ENCODE measurements at regions not wholly inside any gene's neighbourhood (a gene's known extent, or its start where the extent isn't known, plus 50 kb on each side); places are given as distances from the start of the nearest gene placed in this dataset.

GRCh38 chr6:90922325-90922724 is 335.5 kb upstream of the MAP3K7 start:
- H3K27me3 Mint-ChIP-seq (ENCODE audit: unreplicated experiment), result peaks cover 16% of the 10 kb centered on the region
- H3K9me3 Mint-ChIP-seq (ENCODE audit: unreplicated experiment), result no peaks in the 10 kb centered on the region
- no peaks in the 10 kb centered on the region for H3K36me3 Mint-ChIP-seq (ENCODE audit: unreplicated experiment)
- TF ChIP-seq, protein P1, sequence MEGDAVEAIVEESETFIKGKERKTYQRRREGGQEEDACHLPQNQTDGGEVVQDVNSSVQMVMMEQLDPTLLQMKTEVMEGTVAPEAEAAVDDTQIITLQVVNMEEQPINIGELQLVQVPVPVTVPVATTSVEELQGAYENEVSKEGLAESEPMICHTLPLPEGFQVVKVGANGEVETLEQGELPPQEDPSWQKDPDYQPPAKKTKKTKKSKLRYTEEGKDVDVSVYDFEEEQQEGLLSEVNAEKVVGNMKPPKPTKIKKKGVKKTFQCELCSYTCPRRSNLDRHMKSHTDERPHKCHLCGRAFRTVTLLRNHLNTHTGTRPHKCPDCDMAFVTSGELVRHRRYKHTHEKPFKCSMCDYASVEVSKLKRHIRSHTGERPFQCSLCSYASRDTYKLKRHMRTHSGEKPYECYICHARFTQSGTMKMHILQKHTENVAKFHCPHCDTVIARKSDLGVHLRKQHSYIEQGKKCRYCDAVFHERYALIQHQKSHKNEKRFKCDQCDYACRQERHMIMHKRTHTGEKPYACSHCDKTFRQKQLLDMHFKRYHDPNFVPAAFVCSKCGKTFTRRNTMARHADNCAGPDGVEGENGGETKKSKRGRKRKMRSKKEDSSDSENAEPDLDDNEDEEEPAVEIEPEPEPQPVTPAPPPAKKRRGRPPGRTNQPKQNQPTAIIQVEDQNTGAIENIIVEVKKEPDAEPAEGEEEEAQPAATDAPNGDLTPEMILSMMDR (IDR thresholded peaks at IDR 0.05), result no peak
- no peak overlapping the region for H3K27ac Mint-ChIP-seq (ENCODE audit: unreplicated experiment)
- no peak overlapping the region for H3K4me3 Mint-ChIP-seq (ENCODE audit: unreplicated experiment)
- no peak for DNase-seq (ENCODE audit: extremely low spot score, unreplicated experiment)
- H3K4me1 Mint-ChIP-seq (ENCODE audit: unreplicated experiment), result no peaks in the 10 kb centered on the region

- Mint-ChIP-seq H3K4me3 (ENCODE audit: unreplicated experiment) (no peak overlapping the region), H3K4me1 (ENCODE audit: unreplicated experiment) (no peaks in the 10 kb centered on the region), H3K36me3 (ENCODE audit: unreplicated experiment) (no peaks in the 10 kb centered on the region), H3K9me3 (ENCODE audit: unreplicated experiment) (peaks cover 6% of the 10 kb centered on the region), H3K27me3 (ENCODE audit: unreplicated experiment) (peaks cover 15% of the 10 kb centered on the region), H3K27ac (ENCODE audit: unreplicated experiment) (no peak overlapping the region)
- DNase-seq (ENCODE audit: extremely low spot score, unreplicated experiment), result no peak
- TF ChIP-seq, protein P1 (IDR thresholded peaks at IDR 0.05), result no peak
Observed at GRCh38 chr6:90918361-90918760, 331.5 kb upstream of the MAP3K7 start.

- Mint-ChIP-seq H3K27ac (ENCODE audit: unreplicated experiment) (no peak overlapping the region), H3K4me1 (ENCODE audit: unreplicated experiment) (no peaks in the 10 kb centered on the region), H3K4me3 (ENCODE audit: unreplicated experiment) (no peak overlapping the region), H3K36me3 (ENCODE audit: unreplicated experiment) (no peaks in the 10 kb centered on the region), H3K27me3 (ENCODE audit: unreplicated experiment) (peaks cover 16% of the 10 kb centered on the region), H3K9me3 (ENCODE audit: unreplicated experiment) (peaks cover 6% of the 10 kb centered on the region)
- DNase-seq (ENCODE audit: extremely low spot score, unreplicated experiment), result no peak
- TF ChIP-seq, protein P1 (IDR thresholded peaks at IDR 0.05), result no peak
Observed at GRCh38 chr6:90917376-90917775, 330.5 kb upstream of the MAP3K7 start.

DNA sequence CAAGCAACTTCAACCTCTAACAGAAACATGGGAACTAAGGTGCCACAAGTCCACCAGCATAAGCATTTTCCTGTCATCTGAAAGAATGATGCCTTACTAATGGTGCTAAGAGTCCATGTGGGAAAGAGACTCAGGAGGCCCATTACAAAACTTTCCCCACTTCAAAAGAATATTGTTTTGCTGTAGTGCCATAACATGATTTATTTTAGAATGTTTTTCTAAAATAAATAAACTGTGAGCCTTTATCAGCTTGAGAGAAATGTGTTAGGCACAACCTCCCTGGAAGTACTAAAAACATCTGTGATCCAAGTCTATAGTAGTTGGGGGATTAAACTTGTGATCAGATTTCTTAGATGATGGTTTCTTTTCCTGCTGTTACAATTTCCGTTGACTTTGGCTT is 330.1 kb upstream of the MAP3K7 start:
- Mint-ChIP-seq H3K4me1 (ENCODE audit: unreplicated experiment) (no peaks in the 10 kb centered on the region), H3K27me3 (ENCODE audit: unreplicated experiment) (peaks cover 12% of the 10 kb centered on the region), H3K9me3 (ENCODE audit: unreplicated experiment) (peaks cover 6% of the 10 kb centered on the region), H3K36me3 (ENCODE audit: unreplicated experiment) (no peaks in the 10 kb centered on the region), H3K27ac (ENCODE audit: unreplicated experiment) (no peak overlapping the region), H3K4me3 (ENCODE audit: unreplicated experiment) (no peak overlapping the region)
- no peak for DNase-seq (ENCODE audit: extremely low spot score, unreplicated experiment)
- TF ChIP-seq, protein P1 (IDR thresholded peaks at IDR 0.05), result no peak

DNA sequence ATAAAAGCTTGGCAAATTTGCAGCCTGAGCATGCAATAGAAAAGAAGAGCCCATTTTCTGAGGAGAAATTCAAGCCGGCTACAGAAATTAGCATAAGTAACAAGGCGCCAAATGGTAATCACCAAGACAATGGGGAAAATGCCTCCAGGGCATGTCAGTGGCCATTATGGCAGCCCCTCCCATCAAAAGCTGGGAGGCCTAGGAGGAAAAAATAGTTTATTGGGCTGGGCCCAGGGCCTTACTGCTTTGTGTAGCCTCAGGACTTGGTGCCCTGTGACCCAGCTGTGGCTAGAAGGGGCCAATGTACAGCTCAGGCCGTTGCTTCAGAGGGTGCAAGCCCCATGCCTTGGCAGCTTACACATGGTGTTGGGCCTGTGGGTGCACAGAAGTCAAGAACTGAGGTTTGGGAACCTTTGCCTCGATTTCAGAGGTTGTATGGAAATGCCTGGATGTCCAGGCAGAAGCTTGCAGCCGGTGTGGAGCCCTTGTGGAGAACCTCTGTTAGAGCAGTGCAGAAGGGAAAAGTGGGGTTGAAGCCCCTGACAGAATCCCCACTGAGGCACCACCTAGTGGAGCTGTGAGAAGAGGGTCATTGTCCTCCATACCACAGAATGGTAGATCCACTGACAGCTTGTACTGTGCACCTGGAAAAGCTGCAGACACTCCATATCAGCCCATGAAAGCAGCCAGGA is 328.5 kb upstream of the MAP3K7 start:
- peaks cover 13% of the 10 kb centered on the region for H3K27me3 Mint-ChIP-seq (ENCODE audit: unreplicated experiment)
- H3K4me1 Mint-ChIP-seq (ENCODE audit: unreplicated experiment), result no peaks in the 10 kb centered on the region
- TF ChIP-seq, protein P1 (IDR thresholded peaks at IDR 0.05), result no peak
- peaks cover 6% of the 10 kb centered on the region for H3K9me3 Mint-ChIP-seq (ENCODE audit: unreplicated experiment)
- H3K4me3 Mint-ChIP-seq (ENCODE audit: unreplicated experiment), result no peak overlapping the region
- H3K36me3 Mint-ChIP-seq (ENCODE audit: unreplicated experiment), result no peaks in the 10 kb centered on the region
- no peak for DNase-seq (ENCODE audit: extremely low spot score, unreplicated experiment)
- no peak overlapping the region for H3K27ac Mint-ChIP-seq (ENCODE audit: unreplicated experiment)

All from osteocyte (in vitro differentiated cells).